Spleen (tissue), 7 donors: ENCODE measurements at regions not wholly inside any gene's neighbourhood (a gene's known extent, or its start where the extent isn't known, plus 50 kb on each side); places are given as distances from the start of the nearest gene placed in this dataset.

ENCODE experiments used
- CTCF ChIP-seq, 11 experiments: fragments of 200-600 bp in 7 of 11; fragments of 450-650 bp in 4 of 11; sonication (generic) in 4 of 11; IDR thresholded peaks in 8 of 11; conservative IDR thresholded peaks in 3 of 11; 1 replicate in 7 of 11; 2 replicates in 4 of 11; pipeline versions ENCODE4 v1.4.0 to v1.8.0; 2016 to 2021; ENCODE audit warnings: antibody characterized with exemption in 11 of 11, inconsistent platforms in 4 of 11, mild to moderate bottlenecking in 1 of 11
- POLR2A ChIP-seq, 3 donors: fragments of 450-650 bp; IDR thresholded peaks; one replicate each; pipeline ENCODE4 v1.5.1; 2017; ENCODE audit warnings: antibody characterized with exemption in 3 of 3, mild to moderate bottlenecking in 1 of 3
- donor health status: DM: no; HTN: no; CAD: no; lungs with moderate emphysema.
- donor health status: DM: no; HTN: no; CAD: no.
- donor health status: DM: no; HTN: no; CAD: no.

GRCh38 chr2:13504808-13505207, 788.1 kb downstream of the TRIB2 start:
- TF ChIP-seq POLR2A (IDR thresholded peaks at IDR 0.05) (no peak), CTCF (IDR thresholded peaks at IDR 0.05 in 8 of 11, conservative IDR thresholded peaks at IDR 0.05 in 3 of 11) (no peak)
